ENCODE measurements at regions not wholly inside any gene's neighbourhood (a gene's known extent, or its start where the extent isn't known, plus 50 kb on each side); places are given as distances from the start of the nearest gene placed in this dataset.

- DNase-seq = no peak
Observed at GRCh38 chr11:112770033-112770432, 191.2 kb upstream of the NCAM1 start.

- DNase-seq = no peak
Observed at GRCh38 chr11:112770487-112770886, 190.7 kb upstream of the NCAM1 start.

GRCh38 chr11:112771851-112772250 is 189.4 kb upstream of the NCAM1 start:
- no peak for DNase-seq

- DNase-seq = no peak
Observed at GRCh38 chr11:112773264-112773663, 188.0 kb upstream of the NCAM1 start.

GRCh38 chr11:112776834-112777233 is 184.4 kb upstream of the NCAM1 start:
- no peak for DNase-seq

- DNase-seq = no peak
Observed at GRCh38 chr11:112777283-112777751, 183.9 kb upstream of the NCAM1 start.

GRCh38 chr11:112778091-112778876 is 182.9 kb upstream of the NCAM1 start:
- DNase-seq = no peak

GRCh38 chr11:112778877-112779266 is 182.3 kb upstream of the NCAM1 start:
- no peak for DNase-seq

- no peak for DNase-seq
Observed at GRCh38 chr11:112780351-112781087, 180.7 kb upstream of the NCAM1 start.

- DNase-seq = no peak
Observed at GRCh38 chr11:112783945-112784322, 177.3 kb upstream of the NCAM1 start.

- no peak for DNase-seq
Observed at GRCh38 chr11:112784323-112785073, 176.7 kb upstream of the NCAM1 start.

- no peak for DNase-seq
Observed at GRCh38 chr11:112785149-112785548, 176.1 kb upstream of the NCAM1 start.

GRCh38 chr11:112785719-112786118 is 175.5 kb upstream of the NCAM1 start:
- DNase-seq = no peak

GRCh38 chr11:112786196-112786595 is 175.0 kb upstream of the NCAM1 start:
- DNase-seq = no peak

- no peak for DNase-seq
Observed at GRCh38 chr11:112786886-112787530, 174.2 kb upstream of the NCAM1 start.

- no peak for DNase-seq
Observed at GRCh38 chr11:112789481-112789880, 171.7 kb upstream of the NCAM1 start.

- no peak for DNase-seq
Observed at GRCh38 chr11:112790286-112790685, 170.9 kb upstream of the NCAM1 start.

- DNase-seq = no peak
Observed at GRCh38 chr11:112792070-112792469, 169.2 kb upstream of the NCAM1 start.

- DNase-seq = no peak
Observed at GRCh38 chr11:112793416-112793815, 167.8 kb upstream of the NCAM1 start.

GRCh38 chr11:112794331-112794846 is 166.8 kb upstream of the NCAM1 start:
- no peak for DNase-seq

- DNase-seq = no peak
Observed at GRCh38 chr11:112795142-112795815, 165.9 kb upstream of the NCAM1 start.
